Thyroid gland (tissue), 4 donors: ENCODE measurements at regions not wholly inside any gene's neighbourhood (a gene's known extent, or its start where the extent isn't known, plus 50 kb on each side); places are given as distances from the start of the nearest gene placed in this dataset.

Source experiments
- POLR2A ChIP-seq, 2 donors: fragments of 450-650 bp; IDR thresholded peaks; one replicate each; pipeline ENCODE4 v1.6.1; 2017; ENCODE audit warnings: antibody characterized with exemption in 2 of 2, mild to moderate bottlenecking in 2 of 2, moderate library complexity in 1 of 2
- TF ChIP-seq, protein P1 (sequence below), 6 experiments: fragments of 200-600 bp in 3 of 6; fragments of 450-650 bp in 3 of 6; sonication (generic) in 3 of 6; IDR thresholded peaks; one replicate each; pipeline ENCODE4 v1.5.1; 2016 to 2019; ENCODE audit warnings: antibody characterized with exemption in 6 of 6, mild to moderate bottlenecking in 2 of 6, inconsistent platforms in 1 of 6, moderate library complexity in 1 of 6

DNA sequence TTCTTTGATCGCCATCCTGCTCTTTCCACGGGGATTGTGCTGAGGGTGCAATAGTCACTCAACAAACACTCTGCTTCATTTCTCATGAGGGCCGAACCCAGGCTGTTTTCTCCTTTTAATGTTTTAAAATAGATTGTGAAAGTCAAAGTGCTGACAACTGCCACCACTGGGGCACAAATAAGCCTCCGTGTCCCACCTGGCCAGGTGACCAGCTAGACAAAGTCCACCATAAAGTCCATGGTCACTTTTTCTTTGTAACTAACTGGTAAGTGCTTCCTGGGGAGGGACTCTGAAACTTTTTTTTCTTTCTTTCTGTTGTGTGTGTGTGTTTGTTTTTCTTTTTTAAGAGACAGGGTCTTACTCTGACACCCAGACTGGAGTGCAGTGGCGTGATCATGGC is 219.8 kb downstream of the LY86 start:
- TF ChIP-seq POLR2A (IDR thresholded peaks at IDR 0.05), result no peak
- TF ChIP-seq, protein P1, sequence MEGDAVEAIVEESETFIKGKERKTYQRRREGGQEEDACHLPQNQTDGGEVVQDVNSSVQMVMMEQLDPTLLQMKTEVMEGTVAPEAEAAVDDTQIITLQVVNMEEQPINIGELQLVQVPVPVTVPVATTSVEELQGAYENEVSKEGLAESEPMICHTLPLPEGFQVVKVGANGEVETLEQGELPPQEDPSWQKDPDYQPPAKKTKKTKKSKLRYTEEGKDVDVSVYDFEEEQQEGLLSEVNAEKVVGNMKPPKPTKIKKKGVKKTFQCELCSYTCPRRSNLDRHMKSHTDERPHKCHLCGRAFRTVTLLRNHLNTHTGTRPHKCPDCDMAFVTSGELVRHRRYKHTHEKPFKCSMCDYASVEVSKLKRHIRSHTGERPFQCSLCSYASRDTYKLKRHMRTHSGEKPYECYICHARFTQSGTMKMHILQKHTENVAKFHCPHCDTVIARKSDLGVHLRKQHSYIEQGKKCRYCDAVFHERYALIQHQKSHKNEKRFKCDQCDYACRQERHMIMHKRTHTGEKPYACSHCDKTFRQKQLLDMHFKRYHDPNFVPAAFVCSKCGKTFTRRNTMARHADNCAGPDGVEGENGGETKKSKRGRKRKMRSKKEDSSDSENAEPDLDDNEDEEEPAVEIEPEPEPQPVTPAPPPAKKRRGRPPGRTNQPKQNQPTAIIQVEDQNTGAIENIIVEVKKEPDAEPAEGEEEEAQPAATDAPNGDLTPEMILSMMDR (IDR thresholded peaks at IDR 0.05), result no peak
